GM19328 (cell line): ENCODE measurements at regions not wholly inside any gene's neighbourhood (a gene's known extent, or its start where the extent isn't known, plus 50 kb on each side); places are given as distances from the start of the nearest gene placed in this dataset.
"Not testable (repeated sequence)": the region's sequence is repeated elsewhere in the genome, so short reads cannot be mapped to it uniquely, and the experiment has no call there.

Source experiments
- ATAC-seq: cut with Tn5 transposase; IDR thresholded peaks from one replicate; pipeline ENCODE4 v1.9.1; 2021; ENCODE audit warnings: mild to moderate bottlenecking, moderate library complexity; ENCODE audit not compliant: unreplicated experiment

DNA sequence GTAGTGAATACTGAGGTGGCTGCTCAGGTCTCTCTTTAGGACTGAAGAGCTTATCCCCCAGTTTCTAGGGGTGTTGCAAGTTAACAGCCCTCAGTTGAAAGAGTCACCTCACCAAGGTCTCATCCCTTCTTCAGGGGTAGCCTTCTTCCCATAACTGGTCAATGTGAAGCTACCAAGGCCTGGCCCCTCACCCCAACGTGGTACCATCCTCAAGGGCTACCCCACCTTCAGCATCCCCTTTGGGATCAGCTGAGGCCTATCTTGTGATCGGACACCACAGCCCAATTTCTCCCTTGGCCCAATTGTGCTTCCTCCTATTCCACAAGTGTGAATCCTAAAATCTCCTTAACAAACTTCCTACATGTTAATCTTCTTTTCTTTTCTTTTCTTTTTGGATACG, 289.5 kb upstream of the MKLN1 start:
- ATAC-seq: no peak

DNA sequence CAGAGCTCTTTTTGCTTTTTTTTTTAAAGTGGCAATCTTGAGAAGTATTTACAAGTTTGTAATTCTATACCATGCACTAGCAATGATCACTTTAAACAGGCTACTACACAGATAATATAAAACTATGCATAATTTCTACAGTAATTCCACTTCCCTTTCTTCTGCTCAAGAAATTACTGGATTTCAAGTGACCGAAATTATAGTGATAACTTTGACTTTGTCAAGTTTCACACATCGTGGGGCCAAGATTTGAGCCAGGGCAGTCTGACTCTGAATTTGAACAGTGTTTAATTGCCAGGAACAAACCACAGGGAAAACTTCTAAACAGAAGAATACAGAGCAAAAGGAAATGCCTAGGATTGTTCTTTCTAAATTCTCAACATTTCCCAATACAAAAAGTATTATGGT, 288.3 kb upstream of the MKLN1 start:
- ATAC-seq: no peak

DNA sequence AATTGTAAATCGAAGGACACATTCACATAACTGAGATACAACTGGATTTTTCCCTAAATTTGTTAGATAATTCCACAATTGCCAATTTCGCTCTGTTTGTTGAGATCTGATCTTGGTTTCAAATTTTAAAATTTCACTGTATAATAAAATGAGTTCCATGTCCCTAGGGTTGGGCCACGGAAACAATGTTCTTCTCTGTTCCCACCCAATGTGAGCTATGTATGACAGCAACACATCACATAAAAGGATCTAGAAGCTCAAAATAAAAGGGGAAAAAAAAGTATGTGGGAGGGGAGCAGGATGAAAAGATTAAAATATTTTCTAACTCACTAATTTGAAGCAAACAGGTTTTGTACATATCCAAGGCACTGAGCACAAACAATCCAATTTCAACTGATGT, 287.8 kb upstream of the MKLN1 start:
- no peak for ATAC-seq

DNA sequence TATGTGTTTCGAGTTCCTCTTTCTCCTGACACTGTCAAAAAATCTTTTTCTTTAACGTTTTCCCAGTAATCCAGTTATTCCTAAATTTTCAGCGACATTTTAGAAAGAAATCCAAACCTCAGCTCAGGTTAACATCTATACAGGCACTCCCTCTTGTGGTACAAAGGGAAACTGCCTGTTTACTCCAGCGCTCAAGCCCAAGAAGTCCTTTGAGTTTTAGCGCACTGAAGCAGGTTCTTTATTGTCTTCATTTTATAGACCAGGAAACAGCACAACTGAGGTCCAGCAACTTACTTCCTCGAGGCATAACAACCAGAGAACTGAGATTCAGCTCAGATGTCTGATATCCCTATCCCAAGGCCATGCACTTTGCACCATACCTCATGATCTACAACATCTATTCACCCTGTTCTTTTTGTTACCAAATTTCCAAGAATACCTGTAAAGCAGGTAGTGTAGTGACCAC, 287.2 kb upstream of the MKLN1 start:
- no peak for ATAC-seq

DNA sequence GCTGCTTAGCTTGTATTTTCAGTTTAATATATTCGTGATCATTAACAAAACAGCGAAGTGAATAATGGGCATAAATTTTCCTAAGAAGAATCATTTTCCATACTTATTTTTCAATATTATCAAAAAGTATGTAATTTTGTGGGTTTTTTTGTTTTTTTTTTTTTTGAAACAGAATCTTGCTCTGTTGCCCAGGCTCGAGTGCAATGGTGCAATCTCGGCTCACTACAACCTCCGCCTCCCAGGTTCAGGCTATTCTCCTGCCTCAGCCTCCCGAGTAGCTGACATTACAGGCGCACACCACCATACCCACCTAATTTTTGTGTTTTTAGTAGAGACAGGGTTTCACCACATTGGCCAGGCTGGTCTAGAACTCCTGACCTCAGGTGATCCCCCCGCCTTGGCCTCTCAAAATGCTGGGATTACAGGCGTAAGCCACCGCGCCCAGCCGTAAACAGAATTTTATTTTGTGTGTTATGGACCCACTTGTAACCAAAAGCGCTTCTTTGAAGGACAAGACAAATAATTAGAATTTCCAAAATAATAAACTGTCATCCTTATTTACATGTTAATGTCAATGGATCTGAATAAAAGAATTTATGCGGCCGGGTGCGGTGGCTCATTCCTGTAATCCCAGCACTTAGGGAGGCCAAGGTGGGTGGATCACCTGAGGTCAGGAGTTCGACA, 286.5 kb upstream of the MKLN1 start:
- not testable (repeated sequence) for ATAC-seq

DNA sequence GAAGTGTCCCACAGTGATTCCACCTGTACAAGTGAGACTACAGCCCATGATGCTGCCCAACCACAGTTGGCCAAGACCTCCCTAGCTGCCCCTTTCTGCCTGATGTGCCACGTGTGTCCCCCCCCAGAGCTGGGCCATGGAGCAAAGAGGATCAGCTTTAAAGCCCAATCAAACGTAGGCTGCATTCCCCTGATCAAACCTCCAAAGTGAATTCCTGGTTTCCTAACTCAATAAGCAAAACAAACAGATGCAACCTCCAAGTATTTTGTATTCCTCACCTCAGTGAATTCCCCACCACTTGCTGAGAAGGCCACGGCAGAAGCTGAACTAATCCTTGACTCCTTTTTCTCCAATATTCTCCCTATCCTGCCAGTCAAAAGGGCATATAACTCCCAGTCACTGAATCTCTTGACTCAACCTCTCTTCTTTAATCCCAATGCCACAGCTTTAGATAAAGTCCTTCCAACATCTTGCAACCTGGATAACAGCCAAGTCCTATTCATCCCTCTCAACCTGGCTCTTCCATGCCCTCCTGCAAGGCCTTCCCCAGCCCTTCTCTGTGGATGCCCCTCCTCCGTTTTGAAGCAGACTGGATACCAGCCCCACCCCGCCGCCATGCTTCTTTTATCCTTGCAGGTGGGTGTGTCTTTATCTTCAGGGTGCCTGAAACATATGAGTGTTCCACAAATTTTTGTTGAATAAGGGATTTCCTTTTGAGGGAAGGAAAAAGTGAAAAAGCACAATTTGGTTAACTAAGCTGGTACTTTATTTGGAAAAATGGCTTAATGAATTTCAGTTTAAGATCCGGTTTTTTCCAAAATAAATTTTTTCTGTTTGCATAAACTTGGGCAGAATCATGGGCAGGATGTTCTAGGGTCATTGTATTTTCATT, 285.2 kb upstream of the MKLN1 start:
- ATAC-seq: no peak

DNA sequence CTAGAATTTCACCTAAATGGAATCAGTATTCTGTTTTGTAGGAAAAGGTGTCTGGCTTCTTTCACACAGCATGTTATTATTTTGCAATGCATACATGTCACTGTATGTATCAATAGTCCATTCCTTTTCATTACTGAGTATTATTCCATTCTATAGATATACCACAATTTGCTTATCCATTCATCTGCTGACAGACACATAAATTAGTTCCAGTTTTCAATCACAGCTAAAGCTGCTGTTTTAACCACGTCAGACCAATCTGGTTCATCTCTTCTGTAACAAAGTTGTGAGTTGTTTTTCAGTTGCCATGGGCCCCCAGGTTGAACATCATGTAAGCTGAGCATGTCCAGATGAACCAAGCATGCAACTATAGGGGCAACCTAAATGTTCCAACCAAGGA, 282.1 kb upstream of the MKLN1 start:
- no peak for ATAC-seq

DNA sequence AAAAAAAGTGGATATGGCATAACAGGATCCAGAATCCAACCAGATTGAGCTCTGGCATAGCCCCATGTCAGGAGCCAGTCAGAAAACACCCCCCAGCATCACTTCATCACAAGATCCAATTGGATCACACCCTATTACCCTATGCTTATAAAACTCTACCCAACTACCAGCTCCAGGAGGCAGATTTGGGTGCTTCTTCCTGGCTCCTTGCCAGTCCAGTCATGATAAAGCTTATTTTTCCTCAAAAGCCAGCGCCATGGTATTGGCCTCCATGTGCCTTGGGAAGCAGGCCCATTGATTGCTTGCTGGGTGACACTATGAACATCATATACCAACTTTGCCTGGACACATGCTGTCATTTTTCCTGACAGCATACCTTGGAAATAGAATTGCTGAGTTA, 281.4 kb upstream of the MKLN1 start:
- no peak for ATAC-seq

DNA sequence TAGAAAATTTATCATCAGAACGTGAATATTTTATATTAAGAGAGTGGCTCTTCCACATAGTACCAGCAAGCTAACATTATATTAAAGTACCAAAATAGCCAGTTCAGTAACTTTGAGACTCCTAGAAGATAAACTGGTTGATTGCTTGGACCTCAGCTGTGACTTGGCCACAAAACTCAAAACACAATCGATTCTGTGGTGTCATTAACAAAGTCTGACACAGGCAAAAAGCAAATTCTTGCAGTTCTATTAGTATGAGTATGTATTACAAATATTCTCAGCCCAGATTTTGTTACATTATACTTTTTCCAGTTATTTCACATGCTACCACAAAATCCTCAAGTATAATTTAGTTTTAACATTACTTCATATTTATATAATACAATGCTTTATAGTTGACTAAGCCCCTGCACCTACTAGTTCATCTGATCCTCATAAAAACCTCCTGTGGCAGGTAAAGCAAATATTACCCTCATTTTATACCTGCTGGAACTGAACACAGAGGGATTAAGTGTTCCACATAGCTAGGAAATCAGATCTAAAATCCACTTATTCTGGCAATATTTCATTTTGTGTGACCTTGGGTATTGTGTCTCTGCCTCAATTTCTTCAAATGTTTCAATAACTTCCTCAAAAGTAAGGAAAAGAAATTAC, 279.9 kb upstream of the MKLN1 start:
- no peak for ATAC-seq

DNA sequence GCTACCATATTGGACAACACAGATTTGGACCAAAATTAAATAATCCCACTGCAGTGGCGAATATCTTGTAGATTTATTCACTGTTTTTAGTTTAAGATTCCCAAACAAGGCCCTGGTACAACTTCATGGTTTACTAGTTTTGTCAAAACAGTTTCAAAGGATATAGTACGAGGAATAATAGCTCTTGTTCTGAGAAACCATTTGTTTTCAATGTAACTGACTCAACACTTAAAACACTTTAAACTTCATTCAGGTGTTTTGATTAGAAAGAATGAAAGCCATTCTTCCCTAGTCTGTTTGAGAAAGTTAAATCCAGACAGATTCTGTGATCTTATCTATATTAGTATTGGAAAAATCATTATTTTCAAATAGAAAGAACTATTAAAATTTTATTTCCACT, 276.4 kb upstream of the MKLN1 start:
- no peak for ATAC-seq

DNA sequence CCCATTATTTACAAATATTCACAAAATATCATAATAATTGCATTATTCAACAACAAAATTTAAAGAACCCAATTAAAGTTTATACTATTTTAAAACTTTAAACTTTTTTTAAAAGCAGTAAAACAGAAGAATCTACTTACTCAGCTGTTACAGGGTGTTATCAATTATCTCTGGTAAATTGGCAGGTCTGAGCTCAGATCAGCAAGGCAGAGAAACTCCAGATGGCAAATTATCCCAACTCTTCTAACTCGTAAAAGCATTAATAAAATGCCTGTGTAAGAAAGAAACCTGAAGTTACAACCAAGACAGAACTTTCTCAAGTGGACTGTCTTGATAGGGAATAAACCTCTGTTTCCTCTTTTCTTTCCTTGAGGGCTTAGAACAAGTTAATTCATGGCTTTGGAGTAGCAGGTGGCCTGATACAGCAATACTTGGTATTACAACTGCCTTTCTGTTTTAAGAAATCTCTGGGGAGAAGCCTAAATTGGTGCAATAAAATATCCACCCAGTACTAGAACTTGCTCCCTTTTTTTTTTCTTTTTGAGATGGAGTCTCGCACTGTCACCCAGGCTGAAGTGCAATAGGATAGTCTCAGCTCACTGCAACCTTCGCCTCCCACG, 275.3 kb upstream of the MKLN1 start:
- no peak for ATAC-seq

DNA sequence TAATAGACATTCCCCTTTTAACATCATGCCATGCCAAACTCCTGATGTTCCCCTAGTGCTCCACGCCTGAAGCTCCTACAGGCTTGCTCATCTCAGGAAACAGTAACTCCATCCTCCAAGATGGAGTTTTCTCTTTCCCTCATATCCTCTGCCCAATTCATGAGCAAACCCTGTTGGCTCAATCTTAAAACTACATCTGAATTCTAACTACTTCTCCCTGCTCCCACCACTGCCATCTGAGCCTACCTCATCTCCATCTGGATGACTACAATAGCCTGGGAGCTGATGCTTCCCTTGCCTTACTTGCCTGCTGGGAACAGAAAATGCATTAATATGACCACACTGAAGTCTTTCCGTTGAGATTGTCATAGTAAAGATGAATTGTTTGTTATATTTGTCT, 271.7 kb upstream of the MKLN1 start:
- no peak for ATAC-seq

DNA sequence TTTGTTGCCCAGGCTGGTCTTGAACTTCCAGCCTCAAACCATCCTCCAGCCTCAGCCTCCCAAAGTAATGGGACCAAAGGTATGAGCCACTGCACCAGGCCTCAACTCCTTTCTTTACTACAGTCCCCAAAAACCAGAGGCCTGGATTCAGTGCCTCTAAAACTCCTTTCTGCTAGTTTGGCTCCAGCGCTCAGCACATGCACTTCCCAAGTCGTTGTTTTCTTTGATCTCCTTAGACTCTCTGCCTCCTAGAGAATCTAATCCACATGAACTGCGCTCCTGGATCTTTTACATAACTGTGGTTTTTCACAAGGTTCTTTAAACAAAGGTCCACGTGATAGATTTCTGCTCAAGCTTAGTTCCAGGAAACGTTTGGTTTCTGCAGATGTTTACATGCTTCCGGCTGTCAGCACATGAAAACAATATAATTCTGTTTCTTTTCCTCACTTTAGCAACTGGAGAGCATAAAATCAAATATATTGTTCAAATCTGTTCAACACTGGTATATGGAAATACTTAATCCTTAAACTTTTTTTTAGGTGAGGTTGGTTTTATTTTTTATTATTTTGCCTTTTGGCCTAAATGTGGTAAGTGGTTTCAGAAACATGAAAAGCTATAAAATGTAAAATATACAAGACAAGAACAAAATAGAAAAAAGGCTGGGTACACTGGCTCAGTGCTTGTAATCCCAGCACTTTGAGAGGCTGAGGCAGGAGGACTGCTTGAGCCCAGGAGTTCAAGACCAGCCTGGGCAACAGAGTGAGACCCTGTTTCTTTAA, 270.5 kb upstream of the MKLN1 start:
- no peak for ATAC-seq

DNA sequence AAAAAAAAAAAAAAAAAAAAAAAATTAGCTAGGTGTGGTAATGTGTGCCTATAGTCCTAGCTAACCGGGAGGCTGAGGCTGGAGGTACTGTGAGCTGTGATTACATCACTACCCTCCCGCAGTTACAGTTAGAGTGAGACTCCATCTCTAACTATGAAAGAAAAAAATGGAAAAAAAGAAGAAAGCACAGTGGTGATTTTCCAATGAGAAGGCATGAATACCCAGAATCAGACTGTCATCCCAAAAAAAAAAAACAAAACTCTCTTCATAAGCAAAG, 269.9 kb upstream of the MKLN1 start:
- no peak for ATAC-seq

DNA sequence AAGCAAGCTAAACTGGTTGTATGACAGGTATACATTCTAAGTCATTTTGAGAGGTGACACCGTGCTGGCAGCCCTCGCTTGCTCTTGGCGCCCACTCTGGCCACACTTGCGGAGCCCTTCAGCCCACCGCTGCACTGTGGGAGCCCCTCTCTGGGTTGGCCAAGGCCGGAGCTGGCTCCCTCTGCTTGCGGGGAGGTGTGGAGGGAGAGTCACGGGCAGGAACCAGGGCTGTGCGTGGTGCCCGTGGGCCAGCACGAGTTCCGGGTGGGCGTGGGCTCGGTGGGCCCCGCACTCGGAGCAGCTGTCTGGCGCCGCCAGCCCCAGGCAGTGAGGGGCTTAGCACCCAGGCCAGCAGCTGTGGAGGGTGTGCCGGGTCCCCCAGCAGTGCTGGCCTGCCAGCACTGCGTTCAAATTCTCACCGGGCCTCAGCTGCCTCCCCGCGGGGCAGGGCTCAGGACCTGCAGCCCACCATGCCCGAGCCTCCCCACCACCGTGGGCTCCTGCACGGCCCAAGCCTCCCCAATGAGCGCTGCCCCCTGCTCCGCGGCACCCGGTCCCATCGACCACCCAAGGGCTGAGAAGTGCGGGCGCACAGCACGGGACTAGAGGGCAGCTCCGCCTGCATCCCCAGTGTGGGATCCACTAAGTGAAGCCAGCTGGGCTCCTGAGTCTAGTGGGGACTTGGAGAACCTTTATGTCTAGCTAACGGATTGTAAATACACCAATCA, 269.0 kb upstream of the MKLN1 start:
- ATAC-seq: not testable (repeated sequence)

DNA sequence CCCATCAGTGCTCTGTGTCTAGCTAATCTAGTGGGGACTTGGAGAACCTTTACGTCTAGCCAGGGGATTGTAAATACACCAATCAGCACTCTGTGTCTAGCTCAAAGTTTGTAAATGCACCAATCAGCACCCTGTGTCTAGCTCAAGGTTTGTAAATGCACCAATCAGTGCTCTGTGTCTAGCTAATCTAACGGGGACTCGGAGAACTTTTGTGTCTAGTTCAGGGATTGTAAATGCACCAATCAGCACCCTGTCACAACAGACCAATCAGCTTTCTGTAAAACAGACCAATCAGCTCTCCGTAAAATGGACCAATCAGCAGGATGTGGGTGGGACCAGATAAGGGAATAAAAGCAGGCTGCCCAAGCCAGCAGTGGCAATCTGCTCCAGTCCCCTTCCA, 268.3 kb upstream of the MKLN1 start:
- not testable (repeated sequence) for ATAC-seq

DNA sequence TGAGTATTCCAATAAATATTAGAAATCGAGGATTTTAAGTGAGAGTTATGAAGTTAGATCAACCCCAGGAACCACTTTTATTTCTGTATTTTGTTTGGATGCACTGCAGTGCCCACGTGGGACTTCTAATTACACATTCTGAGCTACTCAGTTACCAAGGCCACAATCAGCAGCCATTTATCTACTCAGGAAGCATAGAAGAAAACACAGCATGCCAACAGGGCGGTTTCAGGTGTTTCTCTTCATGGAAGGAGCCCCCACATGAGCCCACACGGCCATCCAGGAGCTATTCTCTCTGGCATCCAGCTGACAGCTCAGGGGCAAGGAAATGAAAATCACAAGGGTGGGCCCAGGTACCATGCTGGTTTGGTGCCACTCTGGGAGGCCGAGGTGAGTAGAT, 266.5 kb upstream of the MKLN1 start:
- no peak for ATAC-seq

DNA sequence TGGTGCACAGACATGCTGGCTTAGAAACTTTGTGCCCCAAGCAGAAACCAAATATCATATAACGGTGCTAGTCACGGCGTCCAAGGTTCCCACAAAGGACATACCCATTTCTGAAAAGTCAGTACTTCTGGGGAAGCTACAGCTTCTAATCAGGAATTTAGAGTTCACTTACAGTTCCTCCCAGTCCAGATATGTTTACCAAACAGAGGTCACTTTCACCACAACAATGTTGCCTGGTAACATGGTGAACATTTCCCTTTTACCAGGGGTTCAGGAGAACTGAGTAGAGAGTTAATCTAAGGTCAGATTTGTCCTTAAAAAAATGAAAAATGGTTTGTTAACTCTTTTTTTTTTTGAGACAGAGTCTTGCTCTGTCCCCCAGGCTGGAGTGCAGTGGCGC, 265.9 kb upstream of the MKLN1 start:
- no peak for ATAC-seq

DNA sequence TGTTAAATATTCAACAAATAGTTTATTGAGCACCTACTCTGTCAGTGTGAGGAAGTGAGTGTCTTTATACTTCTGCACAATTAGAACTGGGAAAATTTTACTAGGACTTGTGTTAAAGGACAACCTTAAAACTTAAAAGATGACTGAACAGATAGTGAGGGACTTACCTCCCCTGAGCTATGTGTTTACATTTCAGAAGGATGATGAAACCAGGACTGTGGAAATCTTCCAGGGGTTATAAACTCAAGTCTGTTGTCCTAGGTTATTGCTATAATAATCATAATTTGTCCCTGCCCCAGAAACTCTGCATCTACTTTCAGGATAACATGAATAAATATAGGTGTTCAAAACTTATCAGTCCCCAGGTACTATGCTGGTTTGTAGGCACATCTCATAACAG, 261.0 kb upstream of the MKLN1 start:
- ATAC-seq: no peak

DNA sequence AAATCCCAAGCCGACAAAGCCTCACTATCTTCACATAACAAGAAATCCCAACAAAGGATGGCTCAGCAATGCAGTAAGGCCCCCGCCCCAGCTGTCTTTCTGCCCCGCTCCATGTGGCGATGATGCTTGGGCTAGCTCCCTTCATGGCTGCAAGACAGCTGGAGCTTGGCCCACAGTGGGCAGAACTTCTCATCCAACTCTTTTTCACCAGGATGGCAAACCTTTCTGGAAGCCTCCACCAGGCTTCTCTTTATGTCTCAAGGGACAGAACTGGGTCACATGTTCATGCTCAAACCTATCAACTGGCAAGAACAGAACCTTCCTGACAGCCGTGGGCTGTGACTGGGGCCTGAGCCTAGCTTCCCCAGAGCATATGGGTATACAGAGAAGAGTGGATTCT, 260.5 kb upstream of the MKLN1 start:
- no peak for ATAC-seq
